ENCODE measurements at regions not wholly inside any gene's neighbourhood (a gene's known extent, or its start where the extent isn't known, plus 50 kb on each side); places are given as distances from the start of the nearest gene placed in this dataset.

- FAIRE-seq = no peak
- dilution Hi-C loops (cut with MboI; ENCODE audit: extremely low pct_ligation_motif_present, low sequenced_read_pairs) = no loop called here
Measured at GRCh38 chr18:6557057-6557769, 142.5 kb upstream of the L3MBTL4 start.

GRCh38 chr18:6557770-6558248 lies 143.1 kb upstream of the L3MBTL4 start:
- TF ChIP-seq CTCF (optimal IDR thresholded peaks at IDR 0.05 in 1 of 3, IDR thresholded peaks at IDR 0.05 in 1 of 3, conservative IDR thresholded peaks at IDR 0.05 in 1 of 3; ENCODE audit: extremely low read depth in 1 of 3, insufficient read depth in 2 of 3, low read length in 3 of 3) (no peak), EZH2 (IDR thresholded peaks at IDR 0.05; ENCODE audit: low read length) (no peak)
- DNase-seq (ENCODE audit: low read depth, low spot score) = no peak
- no peak for FAIRE-seq
- Histone ChIP-seq H3K36me3 (ENCODE audit: control insufficient read depth in 2 of 2, extremely low read depth in 1 of 2, insufficient read depth in 2 of 2, low read length in 2 of 2) (no peaks in the 10 kb centered on the region), H3K4me1 (ENCODE audit: control insufficient read depth, extremely low read depth, insufficient read depth, low read length) (no peaks in the 10 kb centered on the region), H3K9me1 (ENCODE audit: control insufficient read depth, extremely low read depth, insufficient read depth, low read length) (no peaks in the 10 kb centered on the region), H3K9me3 (ENCODE audit: control insufficient read depth, low read depth, low read length) (no peaks in the 10 kb centered on the region), H3K9ac (ENCODE audit: control insufficient read depth, extremely low read depth, insufficient read depth, low read length) (no peak overlapping the region), H2AFZ (ENCODE audit: control insufficient read depth, low read length) (no peak overlapping the region), H4K20me1 (ENCODE audit: control insufficient read depth, extremely low read depth, insufficient read depth, low read length) (no peaks in the 10 kb centered on the region), H3K4me2 (ENCODE audit: control insufficient read depth, extremely low read depth, insufficient read depth, low read depth, low read length) (no peak overlapping the region), H3K27ac (ENCODE audit: control insufficient read depth, insufficient read depth, low read length) (no peak overlapping the region), H3K79me2 (ENCODE audit: control insufficient read depth, insufficient read depth, low read length) (no peaks in the 10 kb centered on the region), H3K27me3 (ENCODE audit: control insufficient read depth, extremely low read depth, insufficient read depth, low read length) (no peaks in the 10 kb centered on the region), H3K4me3 (ENCODE audit: control insufficient read depth in 2 of 3, extremely low read depth in 1 of 3, insufficient read depth in 2 of 3, low read depth in 1 of 3, low read length in 3 of 3) (no peak overlapping the region)
- dilution Hi-C loops (cut with MboI; ENCODE audit: extremely low pct_ligation_motif_present, low sequenced_read_pairs) = no loop called here

More at GRCh38 chr18:6557057-6557769, 142.5 kb upstream of the L3MBTL4 start:
- Histone ChIP-seq H3K9me1 (ENCODE audit: control insufficient read depth, extremely low read depth, insufficient read depth, low read length) (no peaks in the 10 kb centered on the region), H3K4me2 (ENCODE audit: control insufficient read depth, extremely low read depth, insufficient read depth, low read depth, low read length) (no peak overlapping the region), H3K27ac (ENCODE audit: control insufficient read depth, insufficient read depth, low read length) (no peak overlapping the region), H3K4me1 (ENCODE audit: control insufficient read depth, extremely low read depth, insufficient read depth, low read length) (no peaks in the 10 kb centered on the region), H3K27me3 (ENCODE audit: control insufficient read depth, extremely low read depth, insufficient read depth, low read length) (no peaks in the 10 kb centered on the region), H2AFZ (ENCODE audit: control insufficient read depth, low read length) (no peak overlapping the region), H3K79me2 (ENCODE audit: control insufficient read depth, insufficient read depth, low read length) (no peaks in the 10 kb centered on the region), H3K9me3 (ENCODE audit: control insufficient read depth, low read depth, low read length) (no peaks in the 10 kb centered on the region), H3K9ac (ENCODE audit: control insufficient read depth, extremely low read depth, insufficient read depth, low read length) (no peak overlapping the region), H3K4me3 (ENCODE audit: control insufficient read depth in 2 of 3, extremely low read depth in 1 of 3, insufficient read depth in 2 of 3, low read depth in 1 of 3, low read length in 3 of 3) (no peak overlapping the region), H4K20me1 (ENCODE audit: control insufficient read depth, extremely low read depth, insufficient read depth, low read length) (no peaks in the 10 kb centered on the region), H3K36me3 (ENCODE audit: control insufficient read depth in 2 of 2, extremely low read depth in 1 of 2, insufficient read depth in 2 of 2, low read length in 2 of 2) (no peaks in the 10 kb centered on the region)
- no peak for DNase-seq (ENCODE audit: low read depth, low spot score)
- TF ChIP-seq EZH2 (IDR thresholded peaks at IDR 0.05; ENCODE audit: low read length) (no peak), CTCF (optimal IDR thresholded peaks at IDR 0.05 in 1 of 3, IDR thresholded peaks at IDR 0.05 in 1 of 3, conservative IDR thresholded peaks at IDR 0.05 in 1 of 3; ENCODE audit: extremely low read depth in 1 of 3, insufficient read depth in 2 of 3, low read length in 3 of 3) (no peak)
